K562 (cell line): ENCODE measurements at regions not wholly inside any gene's neighbourhood (a gene's known extent, or its start where the extent isn't known, plus 50 kb on each side); places are given as distances from the start of the nearest gene placed in this dataset.

Experiments used
- ATAC-seq: fragments of 200-7000 bp; cut with Tn5 transposase; 3 replicates; pipeline ENCODE4 v1.9.1; 2020; ENCODE audit warnings: moderate library complexity
- BruUV-seq: library from RNA; stranded (reverse); fragments of 400-500 nt; replicated peaks from 2 replicates; lab custom pipeline; 2021; lab: Mats Ljungman, UMichigan
- CTCF ChIA-PET: fragments of 300-600 bp; formaldehyde crosslinking; extraction: SDS; loops from one replicate; lab custom pipeline; 2021; ENCODE audit warnings: low intra/inter-chr PET ratio; lab: Yijun Ruan, JAX
- POLR2A ChIA-PET: fragments of 300-600, 350-650 bp; sonication (Branson Sonifier 250); formaldehyde crosslinking; extraction: SDS; loops from one replicate; lab custom pipeline; 2021; ENCODE audit warnings: antibody characterized with exemption, inconsistent platforms; lab: Yijun Ruan, JAX
- DNase-seq, 4 experiments: peaks; one replicate each; pipeline versions ENCODE4 v3.0.0 to v3.0.0-alpha.2; 2011 to 2018; ENCODE audit warnings: low spot score in 3 of 4, mixed read lengths in 3 of 4; ENCODE audit errors: extremely low read depth in 1 of 4
- FAIRE-seq: peaks from 2 replicates; lab custom pipeline; 2011; peaks lifted over from hg19 to GRCh38; lab: Jason Lieb, UNC
- H2AFZ ChIP-seq: 2 replicates; pipeline ENCODE4 v1.6.0; 2011; ENCODE audit warnings: low read depth, low read length, control low read depth, inconsistent platforms
- H3K27ac ChIP-seq: fragments of 200-600 bp; 3 replicates; pipeline ENCODE4 v1.8.0; 2011; ENCODE audit warnings: low read depth, mild to moderate bottlenecking, control low read depth, inconsistent platforms, low read length, moderate library complexity, mixed read lengths; ENCODE audit errors: extremely low read depth
- H3K27me3 ChIP-seq, 2 experiments: fragments of 300-600 bp in 1 of 2; 2 replicates in 1 of 2; 3 replicates in 1 of 2; pipeline versions ENCODE4 v1.6.0 to v1.8.0; 2011; ENCODE audit warnings: inconsistent platforms in 2 of 2, low read length in 2 of 2, mild to moderate bottlenecking in 1 of 2, mixed read lengths in 1 of 2, moderate library complexity in 1 of 2; ENCODE audit not compliant: control insufficient read depth in 2 of 2, insufficient read depth in 2 of 2
- H3K36me3 ChIP-seq: fragments of 300-600 bp; 3 replicates; pipeline ENCODE4 v1.8.0; 2011; ENCODE audit warnings: mild to moderate bottlenecking, low read length, inconsistent platforms; ENCODE audit not compliant: control insufficient read depth, insufficient read depth
- H3K4me1 ChIP-seq, 2 experiments: fragments of 200-600 bp in 1 of 2; replicated peaks in 1 of 2; 2 replicates in 1 of 2; 3 replicates in 1 of 2; pipeline versions ENCODE4 v1.5.1 to v1.8.0; 2011; ENCODE audit warnings: inconsistent platforms in 2 of 2, low read length in 2 of 2, mild to moderate bottlenecking in 1 of 2, mixed read lengths in 1 of 2, moderate library complexity in 1 of 2; ENCODE audit not compliant: control insufficient read depth in 2 of 2, insufficient read depth in 2 of 2
- H3K4me2 ChIP-seq: 2 replicates; pipeline ENCODE4 v1.6.1; 2011; ENCODE audit warnings: low read length, control low read depth, inconsistent platforms, mixed read lengths; ENCODE audit not compliant: insufficient read depth
- H3K4me3 ChIP-seq: fragments of 200-600 bp; sonication (generic), shearing (Covaris generic); 2 replicates; pipeline ENCODE4 v1.5.1; 2016; ENCODE audit warnings: control low read depth, inconsistent platforms
- H3K79me2 ChIP-seq: fragments of 200-600 bp; 3 replicates; pipeline ENCODE4 v1.8.0; 2011; ENCODE audit warnings: low read length, inconsistent platforms; ENCODE audit not compliant: control insufficient read depth, insufficient read depth
- H3K9ac ChIP-seq, 2 experiments: 2 replicates each; pipeline versions ENCODE4 v1.6.0 to v1.6.1; 2011; ENCODE audit warnings: low read depth in 2 of 2, low read length in 2 of 2, control low read depth in 1 of 2, inconsistent platforms in 1 of 2, mild to moderate bottlenecking in 1 of 2, mixed read lengths in 1 of 2; ENCODE audit not compliant: insufficient read depth in 1 of 2
- H3K9me1 ChIP-seq: one replicate; pipeline ENCODE4 v1.6.0; 2011; ENCODE audit warnings: inconsistent platforms, mild to moderate bottlenecking, low read length, moderate library complexity; ENCODE audit not compliant: control insufficient read depth, insufficient read depth
- H3K9me3 ChIP-seq: replicated peaks from 2 replicates; pipeline ENCODE4 v1.5.1; 2011; ENCODE audit warnings: low read depth, low read length, inconsistent platforms; ENCODE audit not compliant: control insufficient read depth, insufficient read depth
- H4K20me1 ChIP-seq: replicated peaks from 2 replicates; pipeline ENCODE4 v1.6.1; 2011; ENCODE audit warnings: low read length, inconsistent platforms, mixed read lengths; ENCODE audit not compliant: control insufficient read depth, insufficient read depth
- CBX2 ChIP-seq: fragments of 200-600 bp; sonication (generic); IDR thresholded peaks from one replicate; pipeline ENCODE4 v1.6.1; 2012; ENCODE audit warnings: mild to moderate bottlenecking, low read length, inconsistent platforms; ENCODE audit not compliant: insufficient read depth, poor library complexity, severe bottlenecking
- CTCF ChIP-seq, 3 experiments: IDR thresholded peaks in 2 of 3; conservative IDR thresholded peaks in 1 of 3; 2 replicates each; pipeline ENCODE4 v1.5.1; 2011 to 2012; ENCODE audit warnings: low read length in 3 of 3, mild to moderate bottlenecking in 3 of 3, control low read depth in 2 of 3, improper control_type of control experiment in 1 of 3, inconsistent platforms in 1 of 3, low read depth in 1 of 3, mixed read lengths in 1 of 3, moderate library complexity in 1 of 3; ENCODE audit not compliant: insufficient read depth in 2 of 3
- DEAF1 ChIP-seq: fragments of 450-650 bp; formaldehyde crosslinking; IDR thresholded peaks from 2 replicates; pipeline ENCODE4 v1.4.0; 2020; ENCODE audit warnings: mild to moderate bottlenecking, moderate library complexity
- FOSL1 ChIP-seq: fragments of 200-800 bp; sonication (Bioruptor generic); conservative IDR thresholded peaks from 2 replicates; pipeline ENCODE4 v1.6.1; 2016; ENCODE audit warnings: missing genetic modification characterization, missing compliant biosample characterization
- FOXM1 ChIP-seq, 2 experiments: fragments of 450-650 bp in 1 of 2; sonication (generic) in 1 of 2; formaldehyde crosslinking in 1 of 2; IDR thresholded peaks; 2 replicates each; pipeline versions ENCODE4 v1.6.1 to v1.9.0; 2017 to 2022; ENCODE audit warnings: low read depth in 2 of 2, mild to moderate bottlenecking in 2 of 2, missing genetic modification reagents in 1 of 2, moderate library complexity in 1 of 2
- KLF1 ChIP-seq: fragments of 450-650 bp; IDR thresholded peaks from 2 replicates; pipeline ENCODE4 v1.6.1; 2016; ENCODE audit warnings: missing genetic modification characterization, missing compliant biosample characterization
- MED1 ChIP-seq: sonication (generic); formaldehyde crosslinking; IDR thresholded peaks from 2 replicates; pipeline ENCODE4 v1.8.1; 2023; ENCODE audit warnings: missing genetic modification reagents, borderline replicate concordance
- NCOA1 ChIP-seq: fragments of 450-650 bp; IDR thresholded peaks from 2 replicates; pipeline ENCODE4 v1.6.1; 2016; ENCODE audit warnings: low read depth
- PHB ChIP-seq: fragments of 250-450 bp; sonication (Bioruptor Pico); IDR thresholded peaks from 2 replicates; pipeline ENCODE4 v1.5.0; 2021
- POLR2AphosphoS2 ChIP-seq: IDR thresholded peaks from 2 replicates; pipeline ENCODE4 v1.6.1; 2012; ENCODE audit warnings: low read length, improper control_type of control experiment
- RNF219 ChIP-seq: fragments of 250-450 bp; sonication (Bioruptor Pico); IDR thresholded peaks from 2 replicates; pipeline ENCODE4 v1.5.0; 2022; ENCODE audit warnings: mild to moderate bottlenecking
- SLC30A9 ChIP-seq: fragments of 250-450 bp; sonication (Bioruptor Pico); IDR thresholded peaks from 2 replicates; pipeline ENCODE4 v1.8.0; 2022; ENCODE audit warnings: mild to moderate bottlenecking, moderate library complexity
- STAT5B ChIP-seq: fragments of 250-450 bp; sonication (Bioruptor Pico); IDR thresholded peaks from 2 replicates; pipeline ENCODE4 v1.8.0; 2021; ENCODE audit warnings: mild to moderate bottlenecking, inconsistent platforms
- TCF7 ChIP-seq: sonication (generic); IDR thresholded peaks from 2 replicates; pipeline ENCODE4 v1.6.1; 2016; ENCODE audit warnings: antibody characterized with exemption, borderline replicate concordance
- U2AF1 ChIP-seq: fragments of 200-400 bp; formaldehyde crosslinking; optimal IDR thresholded peaks from 2 replicates; pipeline ENCODE3; 2017; ENCODE audit warnings: mild to moderate bottlenecking, low read depth, low read length, moderate library complexity
- ZNF263 ChIP-seq: sonication (generic); formaldehyde crosslinking; IDR thresholded peaks from 2 replicates; pipeline ENCODE4 v1.8.0; 2022; ENCODE audit warnings: mild to moderate bottlenecking, missing genetic modification reagents, borderline replicate concordance
- ZNF354B ChIP-seq: fragments of 250-450 bp; sonication (Bioruptor Pico); IDR thresholded peaks from 2 replicates; pipeline ENCODE4 v1.4.0; 2020
- WGBS: fragments of 100-300 bp; shearing (Covaris generic); methylation state at CpG from one replicate; pipeline ENCODE4 v1.1.6; 2016; ENCODE audit warnings: low coverage, mixed read lengths; ENCODE audit not compliant: insufficient coverage; ENCODE audit errors: missing lambda C conversion rate; 5-methylcytosine and 5-hydroxymethylcytosine counted together
- in situ Hi-C: fragments of 300-500 bp; cut with MboI; formaldehyde crosslinking; loops from 4 replicates; pipeline ENCODE4 v1.15.0; 2018; ENCODE audit warnings: inconsistent platforms, mixed read lengths
- intact Hi-C: fragments of 100-400 bp; cut with micrococcal nuclease; formaldehyde crosslinking; loops from 2 replicates; pipeline ENCODE4 v1.14.2; 2022

- Histone ChIP-seq H3K36me3 (no peaks in the 10 kb centered on the region), H4K20me1 (no peaks in the 10 kb centered on the region), H3K9me3 (no peaks in the 10 kb centered on the region), H3K79me2 (no peaks in the 10 kb centered on the region), H3K9me1 (no peaks in the 10 kb centered on the region), H2AFZ (no peak overlapping the region), H3K9ac (no peak overlapping the region), H3K4me3 (no peak overlapping the region), H3K4me1 (no peaks in the 10 kb centered on the region), H3K4me2 (no peak overlapping the region), H3K27ac (no peak overlapping the region), H3K27me3 (peaks cover 2 to 30% of the 10 kb centered on the region in 2 experiments; a peak in 4 of 5 replicates)
- WGBS, result 8% methylated on average over 5 of the region's 5 CpGs
- ChIA-PET CTCF (no interaction called here), POLR2A (interaction anchor here (0.6 to 1.5 kb wide), 2 partner anchors 9 to 27 kb away, joined by 3 read pairs; no protein-coding TSS in a partner anchor)
- intact Hi-C loops (no loop called here), in situ Hi-C loops (no loop called here)
- ATAC-seq (no peak), FAIRE-seq (no peak), DNase-seq (no peak)
- no TSS peak for BruUV-seq
- TF ChIP-seq CBX2 (no peak), ZNF354B (CRISPR knock-in tag) (no peak), PHB (CRISPR knock-in tag) (no peak), TCF7 (no peak), FOSL1 (tag) (no peak), SLC30A9 (no peak), DEAF1 (CRISPR knock-in tag) (no peak), CTCF (IDR thresholded peaks at IDR 0.05 in 2 of 3, conservative IDR thresholded peaks at IDR 0.05 in 1 of 3; ENCODE audit: insufficient read depth in 2 of 3, low read depth in 1 of 3, low read length in 3 of 3) (no peak), MED1 (CRISPR knock-in tag) (no peak), FOXM1 (IDR thresholded peaks at IDR 0.05; ENCODE audit: low read depth) (no peak), FOXM1 (CRISPR knock-in tag; IDR thresholded peaks at IDR 0.05; ENCODE audit: low read depth) (no peak), ZNF263 (CRISPR knock-in tag) (no peak), STAT5B (CRISPR knock-in tag) (no peak), POLR2AphosphoS2 (no peak), U2AF1 (no peak), KLF1 (tag) (no peak), RNF219 (CRISPR knock-in tag) (no peak), NCOA1 (no peak)
Measured at GRCh38 chr13:44302940-44303575, 70.6 kb upstream of the SERP2 start.
